ENCODE measurements at regions not wholly inside any gene's neighbourhood (a gene's known extent, or its start where the extent isn't known, plus 50 kb on each side); places are given as distances from the start of the nearest gene placed in this dataset.

GRCh38 chr5:174420651-174421407, 303.6 kb upstream of the MSX2 start:
- TF ChIP-seq CTCF (IDR thresholded peaks at IDR 0.05; ENCODE audit: control extremely low read depth in 1 of 3, insufficient read depth in 1 of 3, low read depth in 1 of 3, low read length in 3 of 3) = no peak
- TF ChIP-seq CHD2 (IDR thresholded peaks at IDR 0.05; ENCODE audit: low read length) = no peak
- TF ChIP-seq RFX5 (IDR thresholded peaks at IDR 0.05; ENCODE audit: borderline replicate concordance, low read depth, low read length) = no peak
- no peak for TF ChIP-seq MAX (IDR thresholded peaks at IDR 0.05)
- TF ChIP-seq USF2 (IDR thresholded peaks at IDR 0.05; ENCODE audit: low read length) = no peak
- no peak for TF ChIP-seq POLR2A (IDR thresholded peaks at IDR 0.05; ENCODE audit: control extremely low read depth in 1 of 2, low read depth in 2 of 2, low read length in 2 of 2)
- TF ChIP-seq POLR2AphosphoS5 (IDR thresholded peaks at IDR 0.05; ENCODE audit: low read depth, low read length) = no peak
- TF ChIP-seq TCF12 (IDR thresholded peaks at IDR 0.05; ENCODE audit: low read depth, low read length) = no peak
